HG02798 (cell line): ENCODE measurements at regions not wholly inside any gene's neighbourhood (a gene's known extent, or its start where the extent isn't known, plus 50 kb on each side); places are given as distances from the start of the nearest gene placed in this dataset.

Experiments
- ATAC-seq: cut with Tn5 transposase; IDR thresholded peaks from one replicate; pipeline ENCODE4 v1.9.1; 2021; ENCODE audit warnings: mild to moderate bottlenecking; ENCODE audit not compliant: unreplicated experiment, poor library complexity

- no peak for ATAC-seq
Measured at GRCh38 chr5:2257326-2258244, 374.9 kb upstream of the IRX4 start.

GRCh38 chr5:2256691-2257280 is 374.1 kb upstream of the IRX4 start:
- ATAC-seq = no peak

GRCh38 chr5:2255915-2256690 is 373.4 kb upstream of the IRX4 start:
- no peak for ATAC-seq

- no peak for ATAC-seq
Measured at GRCh38 chr5:2254880-2255750, 372.4 kb upstream of the IRX4 start.

- no peak for ATAC-seq
Measured at GRCh38 chr5:2254406-2254805, 371.7 kb upstream of the IRX4 start.

GRCh38 chr5:2253040-2253975 is 370.6 kb upstream of the IRX4 start:
- ATAC-seq = no peak

- no peak for ATAC-seq
Measured at GRCh38 chr5:2251751-2252150, 369.0 kb upstream of the IRX4 start.

- ATAC-seq = no peak
Measured at GRCh38 chr5:2251298-2251697, 368.6 kb upstream of the IRX4 start.

GRCh38 chr5:2250365-2250950 is 367.7 kb upstream of the IRX4 start:
- ATAC-seq = no peak

- ATAC-seq = no peak
Measured at GRCh38 chr5:2249442-2249841, 366.7 kb upstream of the IRX4 start.

- ATAC-seq = no peak
Measured at GRCh38 chr5:2249026-2249425, 366.3 kb upstream of the IRX4 start.

GRCh38 chr5:2242539-2242938 is 359.8 kb upstream of the IRX4 start:
- no peak for ATAC-seq

GRCh38 chr5:2241842-2242241 is 359.1 kb upstream of the IRX4 start:
- no peak for ATAC-seq

- no peak for ATAC-seq
Measured at GRCh38 chr5:2240118-2240904, 357.6 kb upstream of the IRX4 start.

- no peak for ATAC-seq
Measured at GRCh38 chr5:2239201-2239910, 356.6 kb upstream of the IRX4 start.

GRCh38 chr5:2238732-2239131 is 356.0 kb upstream of the IRX4 start:
- no peak for ATAC-seq

- no peak for ATAC-seq
Measured at GRCh38 chr5:2227433-2227832, 344.7 kb upstream of the IRX4 start.
